HG03045 (cell line): ENCODE measurements at regions not wholly inside any gene's neighbourhood (a gene's known extent, or its start where the extent isn't known, plus 50 kb on each side); places are given as distances from the start of the nearest gene placed in this dataset.

Experiments
- ATAC-seq: cut with Tn5 transposase; IDR thresholded peaks from one replicate; pipeline ENCODE4 v1.9.1; 2021; ENCODE audit warnings: mild to moderate bottlenecking, moderate library complexity; ENCODE audit not compliant: unreplicated experiment

DNA sequence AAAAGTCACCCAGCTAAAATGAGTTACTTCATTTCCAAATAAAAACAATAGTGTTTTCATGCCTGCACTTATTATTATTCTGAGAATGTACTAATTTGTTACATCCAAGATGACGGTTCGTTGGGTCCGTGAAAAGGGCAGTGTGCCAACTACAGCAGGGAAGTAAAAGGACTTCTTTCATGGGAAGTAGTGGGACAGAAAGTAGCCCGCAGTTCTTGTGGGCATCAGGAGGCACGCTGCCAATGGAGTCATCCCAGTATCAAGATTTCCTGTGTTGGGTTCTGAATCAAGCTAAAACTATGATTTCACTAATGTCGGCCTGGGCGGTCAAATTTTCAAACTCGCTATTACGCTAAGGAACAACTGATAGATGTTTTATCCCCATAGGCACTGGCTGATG, 254.5 kb upstream of the SOX2 start:
- ATAC-seq: no peak

DNA sequence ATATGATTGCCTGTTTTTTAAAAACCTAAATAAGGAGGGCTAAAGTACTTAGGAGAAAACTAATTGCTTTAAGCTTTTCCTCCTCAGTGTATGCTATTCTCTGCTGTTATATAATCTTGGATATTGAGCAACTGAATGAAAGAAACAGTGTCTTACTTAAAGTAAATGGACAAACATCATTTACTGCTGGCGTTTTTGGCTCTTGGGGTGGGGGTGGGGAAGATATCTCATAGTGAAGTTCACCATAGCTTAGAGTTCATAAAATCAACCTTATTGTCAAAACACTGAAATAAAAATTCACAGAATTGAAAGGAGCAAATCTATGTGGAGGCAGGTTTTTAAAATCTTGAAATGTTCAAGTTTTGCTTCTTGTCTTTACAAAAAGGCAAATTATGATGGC, 256.4 kb upstream of the SOX2 start:
- no peak for ATAC-seq

DNA sequence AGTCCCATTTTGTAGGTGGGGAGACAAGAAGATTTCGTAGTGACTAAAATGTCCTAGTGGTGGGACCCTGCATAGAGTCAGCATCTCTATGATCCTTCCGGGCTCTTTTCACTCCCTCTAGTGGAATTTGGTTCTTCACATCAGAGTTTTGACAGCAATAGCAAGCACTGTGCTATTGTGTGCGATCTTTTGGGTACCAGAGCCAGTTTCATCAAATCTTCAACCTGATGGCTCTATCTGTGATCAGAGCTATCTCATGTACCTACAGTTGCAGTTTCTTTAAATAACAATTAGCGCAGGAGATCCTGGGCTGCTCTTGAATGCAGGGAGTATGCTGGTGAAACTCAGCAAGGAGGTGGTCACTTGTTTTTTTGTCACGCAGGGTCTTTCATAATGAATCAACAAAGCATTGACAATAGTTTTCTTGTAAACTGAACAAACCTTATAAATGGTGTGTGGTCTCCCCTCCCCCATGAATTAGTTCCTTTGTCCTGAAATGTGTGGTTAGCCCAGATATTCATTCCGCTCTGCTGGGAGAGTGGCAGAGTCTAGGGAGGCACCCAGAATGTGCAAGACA, 257.2 kb upstream of the SOX2 start:
- no peak for ATAC-seq

GRCh38 chr3:181446741-181447140, 265.0 kb upstream of the SOX2 start:
- ATAC-seq: no peak

- no peak for ATAC-seq
These were observed 269.7 kb upstream of the SOX2 start for GRCh38 chr3:181442066-181442465.

DNA sequence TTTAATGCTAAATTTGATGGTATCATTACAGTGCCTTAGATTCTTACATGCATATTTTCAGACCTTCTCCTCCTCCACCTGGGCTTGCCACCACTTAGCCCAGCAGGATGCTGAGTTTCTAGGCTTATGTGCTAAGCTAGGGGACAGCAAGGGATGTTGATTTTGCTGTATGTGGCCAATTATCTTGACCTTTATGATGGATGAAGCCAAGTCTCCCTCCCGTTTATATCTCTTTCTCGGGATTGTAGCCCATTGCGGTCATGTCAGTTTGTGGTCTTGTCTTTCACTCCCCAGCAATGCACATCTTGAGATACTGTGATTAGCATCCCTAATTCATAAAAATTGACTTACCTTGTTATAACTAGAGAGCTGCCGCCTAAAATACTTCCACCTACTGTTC, 278.7 kb upstream of the SOX2 start:
- no peak for ATAC-seq

DNA sequence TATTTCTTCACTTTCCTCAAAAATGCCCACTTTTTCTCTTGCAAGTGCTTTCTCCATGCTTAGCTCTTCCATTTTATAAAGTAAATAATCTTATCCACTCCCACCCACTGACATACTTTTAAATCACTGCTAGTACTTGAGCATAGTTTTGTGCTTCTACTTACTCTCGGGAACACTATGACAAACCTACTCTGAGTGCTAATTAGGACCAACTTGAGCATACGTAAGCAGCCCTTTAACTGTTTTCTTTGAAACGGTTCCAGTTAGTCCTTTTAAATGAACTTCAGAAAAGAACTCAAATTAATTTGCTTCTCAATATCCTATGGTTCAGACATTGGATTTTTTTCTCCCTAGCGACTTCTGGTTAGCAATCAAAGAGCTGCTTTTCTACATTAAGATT, 280.0 kb upstream of the SOX2 start:
- no peak for ATAC-seq

DNA sequence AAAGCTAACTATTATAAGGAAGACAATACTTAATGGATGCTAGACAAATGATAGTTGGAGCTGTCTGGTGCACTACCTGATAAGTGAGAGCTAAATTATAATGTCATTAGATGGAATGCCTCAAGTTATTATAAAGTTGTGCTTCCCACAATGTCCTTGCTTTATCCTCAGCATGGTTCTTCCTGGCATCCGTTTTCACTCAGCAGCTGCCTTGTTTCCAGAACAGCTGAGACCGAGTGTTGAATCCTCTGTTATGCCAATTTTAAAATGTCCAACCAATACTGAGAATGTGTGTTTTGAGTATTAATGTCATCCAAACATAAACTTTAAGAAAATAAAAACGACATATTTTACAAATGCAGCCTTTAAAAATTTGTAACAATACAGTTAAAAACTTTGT, 286.7 kb upstream of the SOX2 start:
- no peak for ATAC-seq

- no peak for ATAC-seq
These were observed 293.5 kb upstream of the SOX2 start for GRCh38 chr3:181418233-181418632.

DNA sequence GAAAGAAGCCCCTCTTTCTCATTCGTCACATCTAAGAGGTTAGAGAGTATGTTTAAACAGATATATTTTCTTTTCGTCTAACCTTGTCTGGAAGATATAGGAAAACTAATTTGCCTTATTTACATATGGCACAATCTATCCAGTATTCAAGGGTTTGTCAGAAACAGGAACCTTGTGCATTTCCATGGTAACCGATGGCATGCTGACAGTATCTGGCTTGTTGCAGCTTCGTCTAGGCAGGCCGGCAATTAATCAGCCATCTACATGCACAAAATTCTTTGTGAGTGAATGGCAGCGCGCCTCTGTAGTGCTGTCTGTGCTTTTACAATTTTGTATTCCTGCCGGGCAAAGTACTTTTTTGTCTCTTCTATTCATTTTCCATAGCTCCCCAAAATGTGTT, 294.0 kb upstream of the SOX2 start:
- no peak for ATAC-seq

GRCh38 chr3:181410870-181411269, 300.9 kb upstream of the SOX2 start:
- no peak for ATAC-seq

DNA sequence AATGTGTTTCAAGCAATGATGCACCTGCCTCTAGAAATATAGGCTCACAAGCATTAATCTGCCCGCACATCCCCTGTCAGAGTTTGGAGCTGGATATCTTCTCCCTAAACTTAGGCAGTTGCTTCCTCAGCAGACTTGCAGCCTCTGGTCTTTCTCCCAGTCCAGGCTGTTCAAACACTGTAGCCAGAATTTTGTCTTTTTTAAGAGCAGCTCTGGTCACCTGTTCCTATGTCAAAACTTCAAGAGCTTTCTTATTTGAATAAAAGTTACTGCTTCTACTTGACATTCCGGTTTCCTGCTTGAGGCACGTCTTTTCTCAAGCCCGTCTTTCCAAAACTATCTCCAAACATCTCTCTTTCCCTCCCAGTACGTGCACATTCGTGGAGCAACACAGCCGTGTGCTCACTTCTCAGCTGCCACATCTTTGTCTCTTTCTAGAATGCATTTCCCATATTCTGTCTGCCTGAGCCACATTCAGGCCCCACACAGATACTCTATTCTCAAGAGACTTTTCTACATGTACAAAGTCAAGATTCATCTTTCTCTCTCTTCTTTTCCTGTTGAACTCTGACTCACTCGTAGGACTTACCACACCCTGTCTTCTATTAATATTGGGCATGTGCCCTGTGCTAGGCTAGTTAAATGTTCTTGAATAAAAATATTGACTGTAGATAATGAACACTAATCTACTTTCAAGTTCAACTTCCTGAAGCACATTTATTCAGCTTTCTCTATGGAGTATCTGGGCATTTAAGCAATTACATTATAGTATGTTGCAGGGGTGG, 307.7 kb upstream of the SOX2 start:
- ATAC-seq: no peak

DNA sequence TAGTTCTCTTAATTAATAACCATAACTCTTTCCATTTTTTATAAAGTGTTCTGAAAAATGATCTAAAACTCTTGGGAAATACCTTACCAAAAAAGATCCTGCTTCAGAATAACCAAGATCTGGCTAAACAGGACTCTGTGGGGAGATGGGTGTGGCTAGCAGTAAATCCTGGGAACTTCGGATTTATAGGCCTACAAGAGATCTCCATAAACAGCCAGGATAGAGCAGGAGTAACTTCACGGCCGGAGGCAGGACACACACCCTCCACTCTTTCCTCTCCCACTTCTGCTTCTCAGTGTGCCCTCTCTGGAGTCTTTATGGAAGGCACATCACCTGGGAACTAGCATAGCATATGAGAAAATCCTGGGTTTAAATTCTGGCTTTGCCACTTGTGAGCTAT, 309.4 kb upstream of the SOX2 start:
- no peak for ATAC-seq

GRCh38 chr3:181384970-181385369, 326.8 kb upstream of the SOX2 start:
- no peak for ATAC-seq

DNA sequence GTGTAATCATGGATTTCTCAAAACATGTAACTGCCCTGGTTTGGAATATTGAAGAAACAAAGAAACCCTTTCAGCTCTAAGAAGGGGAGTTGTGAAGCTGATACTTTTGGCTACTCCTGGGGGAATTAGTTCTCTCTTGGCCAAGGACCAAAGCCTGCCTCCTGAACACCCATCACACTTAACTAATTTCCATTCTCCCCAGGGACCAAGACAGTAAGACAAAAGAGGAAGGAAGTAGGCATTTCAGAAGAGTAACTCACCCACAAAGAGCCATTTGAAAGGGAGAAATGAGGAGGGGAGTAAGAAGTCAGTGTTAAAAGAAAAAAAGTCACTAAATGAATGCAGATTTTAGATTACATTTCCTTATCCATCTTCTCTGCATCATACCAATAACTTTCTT, 328.0 kb upstream of the SOX2 start:
- ATAC-seq: no peak

- ATAC-seq: no peak
These were observed 328.5 kb upstream of the SOX2 start for GRCh38 chr3:181383201-181383600.

DNA sequence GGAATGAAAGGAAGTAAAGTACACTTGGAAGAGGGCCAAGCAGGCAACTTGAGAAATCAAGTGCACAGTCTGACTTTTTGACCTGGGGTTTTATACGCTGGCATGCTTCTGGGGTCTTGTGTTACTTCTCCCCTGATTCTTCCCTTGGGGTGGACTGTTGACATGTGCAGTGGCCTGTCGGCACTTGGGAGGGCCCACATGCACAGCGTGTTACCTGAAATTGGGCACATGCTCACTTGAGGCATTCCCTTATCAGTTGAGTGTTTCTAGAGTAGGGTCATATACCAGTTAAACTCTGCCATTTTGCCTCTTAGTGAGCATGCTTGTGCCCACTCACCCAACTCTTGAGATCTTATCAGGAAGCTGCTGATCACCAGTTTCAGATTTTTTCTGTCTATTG, 329.1 kb upstream of the SOX2 start:
- ATAC-seq: no peak

DNA sequence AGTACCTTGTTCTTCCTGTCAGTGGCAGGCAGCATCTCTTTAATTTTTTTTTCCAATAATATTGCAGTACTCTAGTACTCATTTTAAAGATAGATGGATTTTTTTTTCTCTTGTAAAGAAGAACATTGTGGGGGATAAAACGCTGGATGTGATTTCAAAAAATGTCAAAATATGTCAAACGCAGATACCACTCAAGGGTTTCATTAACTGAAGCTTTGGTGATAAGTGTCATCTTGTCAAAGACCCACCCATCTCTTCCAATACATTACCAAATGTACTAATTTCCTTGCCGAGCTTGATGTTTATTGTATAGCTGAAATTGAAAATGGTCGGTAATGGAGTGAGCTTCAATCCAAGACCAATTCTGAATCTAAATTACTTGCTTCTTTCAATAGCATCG, 332.4 kb upstream of the SOX2 start:
- no peak for ATAC-seq

- ATAC-seq: no peak
These were observed 342.1 kb upstream of the SOX2 start for GRCh38 chr3:181369637-181370036.

DNA sequence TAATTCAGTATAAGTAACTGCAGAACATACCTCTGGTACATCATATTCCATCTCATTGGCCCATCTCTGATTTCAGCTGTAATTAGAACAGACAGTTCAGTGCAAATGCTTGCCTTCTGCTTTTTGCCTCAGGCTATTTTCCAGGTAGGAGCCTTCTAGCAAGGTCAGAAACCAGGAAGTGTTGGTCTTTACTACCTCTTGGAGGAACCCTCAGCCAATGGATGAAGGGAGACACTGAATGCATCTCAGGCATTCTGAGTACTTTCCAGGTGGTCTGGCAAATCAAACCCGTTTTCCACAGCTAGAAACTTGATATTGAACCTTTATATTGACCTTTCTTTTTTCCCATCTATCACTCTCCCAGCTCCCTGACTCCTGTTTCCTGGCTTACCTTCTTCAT, 348.5 kb upstream of the SOX2 start:
- no peak for ATAC-seq

DNA sequence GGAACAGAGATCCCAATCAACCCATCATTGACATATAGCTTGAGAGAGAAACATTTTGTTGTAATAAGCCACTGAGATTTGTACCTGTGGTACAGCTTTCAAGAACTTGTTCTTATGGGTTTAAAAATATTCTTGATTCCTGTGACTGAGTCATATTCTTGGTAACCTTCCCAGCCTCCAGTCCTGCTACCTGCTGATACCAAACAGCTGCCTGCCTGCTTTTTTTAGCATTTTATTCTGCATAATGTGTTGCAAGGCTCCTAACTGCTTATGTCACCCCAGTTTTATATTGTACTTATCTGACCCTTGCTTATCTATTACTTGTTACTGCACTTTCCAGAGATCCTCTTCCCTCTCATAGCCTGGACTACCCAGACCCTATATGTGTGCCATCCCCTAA, 349.3 kb upstream of the SOX2 start:
- ATAC-seq: no peak

- no peak for ATAC-seq
These were observed 353.2 kb upstream of the SOX2 start for GRCh38 chr3:181358562-181358961.

DNA sequence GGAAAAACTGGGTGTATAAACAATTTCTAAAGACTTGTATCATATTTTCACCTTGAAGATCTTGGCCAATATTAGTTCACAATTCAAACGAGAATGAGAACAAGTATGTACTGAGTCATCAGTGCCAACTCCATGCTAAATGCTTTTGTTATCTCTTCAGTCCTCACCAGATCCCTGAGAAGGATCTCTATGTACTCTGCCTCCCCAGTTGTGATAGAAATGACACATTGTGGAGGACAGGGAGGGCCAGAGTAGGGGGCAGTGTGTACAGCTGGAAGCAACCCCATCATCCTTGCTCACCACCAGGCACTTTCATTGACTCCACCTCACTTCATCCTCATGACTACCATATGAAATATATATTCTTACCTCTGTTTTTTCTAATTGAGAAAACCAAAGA, 353.7 kb upstream of the SOX2 start:
- no peak for ATAC-seq
